WERI-Rb-1 (cell line): ENCODE measurements at regions not wholly inside any gene's neighbourhood (a gene's known extent, or its start where the extent isn't known, plus 50 kb on each side); places are given as distances from the start of the nearest gene placed in this dataset.

Experiments used
- DNase-seq: peaks from one replicate; pipeline ENCODE4 v3.0.0-alpha.2; 2020
- H3K27ac ChIP-seq: fragments of 250-450 bp; sonication (Bioruptor Pico); 2 replicates; pipeline ENCODE4 v1.5.1; 2020; ENCODE audit warnings: mild to moderate bottlenecking, moderate library complexity
- H3K27me3 ChIP-seq: fragments of 250-450 bp; sonication (Bioruptor Pico); 2 replicates; pipeline ENCODE4 v1.5.1; 2021; ENCODE audit warnings: mild to moderate bottlenecking, low read depth, moderate library complexity; ENCODE audit not compliant: insufficient read depth, severe bottlenecking
- H3K36me3 ChIP-seq: fragments of 250-450 bp; sonication (Bioruptor Pico); 2 replicates; pipeline ENCODE4 v1.5.1; 2020; ENCODE audit warnings: mild to moderate bottlenecking, moderate library complexity
- H3K4me3 ChIP-seq: 2 replicates; pipeline ENCODE4 v1.5.1; 2011; ENCODE audit warnings: low read depth, mild to moderate bottlenecking, control low read depth, low read length
- H3K9me3 ChIP-seq: fragments of 250-450 bp; sonication (Bioruptor Pico); 2 replicates; pipeline ENCODE4 v1.5.1; 2021; ENCODE audit warnings: mild to moderate bottlenecking, moderate library complexity; ENCODE audit not compliant: severe bottlenecking
- TF ChIP-seq, protein P1 (sequence below): IDR thresholded peaks from 2 replicates; pipeline ENCODE4 v1.5.1; 2011; ENCODE audit warnings: low read depth, mild to moderate bottlenecking, control low read depth, inconsistent platforms, low read length

GRCh38 chr10:123577921-123578461 lies 88.2 kb upstream of the GPR26 start:
- Histone ChIP-seq H3K27ac (no peak overlapping the region), H3K27me3 (peaks cover 91% of the 10 kb centered on the region), H3K9me3 (no peaks in the 10 kb centered on the region), H3K36me3 (no peaks in the 10 kb centered on the region), H3K4me3 (no peak overlapping the region)
- no peak for DNase-seq
- TF ChIP-seq, protein P1, sequence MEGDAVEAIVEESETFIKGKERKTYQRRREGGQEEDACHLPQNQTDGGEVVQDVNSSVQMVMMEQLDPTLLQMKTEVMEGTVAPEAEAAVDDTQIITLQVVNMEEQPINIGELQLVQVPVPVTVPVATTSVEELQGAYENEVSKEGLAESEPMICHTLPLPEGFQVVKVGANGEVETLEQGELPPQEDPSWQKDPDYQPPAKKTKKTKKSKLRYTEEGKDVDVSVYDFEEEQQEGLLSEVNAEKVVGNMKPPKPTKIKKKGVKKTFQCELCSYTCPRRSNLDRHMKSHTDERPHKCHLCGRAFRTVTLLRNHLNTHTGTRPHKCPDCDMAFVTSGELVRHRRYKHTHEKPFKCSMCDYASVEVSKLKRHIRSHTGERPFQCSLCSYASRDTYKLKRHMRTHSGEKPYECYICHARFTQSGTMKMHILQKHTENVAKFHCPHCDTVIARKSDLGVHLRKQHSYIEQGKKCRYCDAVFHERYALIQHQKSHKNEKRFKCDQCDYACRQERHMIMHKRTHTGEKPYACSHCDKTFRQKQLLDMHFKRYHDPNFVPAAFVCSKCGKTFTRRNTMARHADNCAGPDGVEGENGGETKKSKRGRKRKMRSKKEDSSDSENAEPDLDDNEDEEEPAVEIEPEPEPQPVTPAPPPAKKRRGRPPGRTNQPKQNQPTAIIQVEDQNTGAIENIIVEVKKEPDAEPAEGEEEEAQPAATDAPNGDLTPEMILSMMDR, result no peak

DNA sequence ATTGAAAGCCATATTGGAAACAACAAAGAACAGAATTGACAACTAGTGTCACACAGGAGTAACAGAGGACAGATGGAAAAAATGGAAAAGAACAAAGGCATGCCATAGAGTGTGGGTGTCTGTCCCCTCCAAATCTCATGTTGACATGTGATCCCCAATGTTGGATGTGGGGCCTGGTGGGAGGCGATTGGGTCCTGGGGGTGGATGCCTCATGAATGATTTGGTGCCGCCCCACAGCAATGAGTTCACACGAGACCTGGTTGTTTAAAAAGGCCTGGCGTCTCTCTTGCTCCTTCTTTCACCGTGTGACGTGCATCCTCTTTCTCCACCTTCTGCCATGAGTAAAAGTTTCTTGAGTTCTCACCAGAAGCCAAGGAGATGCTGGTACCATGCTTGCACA lies 87.4 kb upstream of the GPR26 start:
- no peak for DNase-seq
- Histone ChIP-seq H3K27ac (no peak overlapping the region), H3K9me3 (no peaks in the 10 kb centered on the region), H3K4me3 (no peak overlapping the region), H3K27me3 (peaks cover 91% of the 10 kb centered on the region), H3K36me3 (no peaks in the 10 kb centered on the region)
- TF ChIP-seq, protein P1, result no peak

DNA sequence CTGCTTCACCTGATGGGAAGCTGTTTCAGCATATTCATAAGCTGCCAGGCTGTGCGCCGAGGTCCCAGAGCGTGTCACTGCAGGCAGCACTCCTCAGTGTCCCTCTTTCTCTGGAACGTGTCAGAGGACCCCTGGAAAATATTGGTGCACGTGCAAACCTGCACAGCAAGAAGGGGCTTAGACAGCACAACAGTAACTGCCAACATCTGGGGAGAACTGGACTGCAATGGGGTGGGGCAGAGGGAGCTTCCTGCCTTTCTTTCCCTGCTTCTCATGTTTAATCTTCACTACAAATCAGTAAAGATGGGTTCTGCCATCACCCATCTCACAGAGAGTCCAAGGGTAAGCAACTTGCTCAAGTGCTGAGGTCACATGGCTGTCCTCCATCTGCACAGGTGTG lies 86.5 kb upstream of the GPR26 start:
- no peaks in the 10 kb centered on the region for H3K9me3 ChIP-seq
- no peak overlapping the region for H3K27ac ChIP-seq
- TF ChIP-seq, protein P1, result no peak
- peaks cover 93% of the 10 kb centered on the region for H3K27me3 ChIP-seq
- H3K36me3 ChIP-seq, result no peaks in the 10 kb centered on the region
- H3K4me3 ChIP-seq, result no peak overlapping the region
- DNase-seq, result no peak

- no peak overlapping the region for H3K27ac ChIP-seq
- no peak for DNase-seq
- TF ChIP-seq, protein P1, result no peak
These were observed 85.7 kb upstream of the GPR26 start for GRCh38 chr10:123580426-123580825.

DNA sequence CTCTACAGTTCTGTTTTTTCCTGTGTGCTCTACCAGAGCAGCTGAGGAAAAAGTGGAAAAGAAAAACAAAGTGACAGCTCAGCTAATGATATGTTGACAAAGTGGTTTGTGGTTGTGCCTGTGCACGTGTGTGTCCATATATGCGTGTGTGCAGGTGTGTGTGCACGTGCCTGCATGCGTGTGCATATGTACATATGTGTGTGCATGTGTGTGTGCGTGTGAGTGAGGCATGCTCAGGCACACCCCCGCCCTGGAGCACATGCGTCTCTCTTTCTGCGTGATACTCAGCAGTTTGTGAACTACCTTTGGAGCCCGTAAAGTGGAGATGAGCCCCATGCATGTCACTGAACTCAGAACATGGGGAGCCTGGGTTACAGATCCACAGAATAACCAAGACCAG lies 84.5 kb upstream of the GPR26 start:
- no peak overlapping the region for H3K27ac ChIP-seq
- H3K9me3 ChIP-seq, result no peaks in the 10 kb centered on the region
- peaks cover 96% of the 10 kb centered on the region for H3K27me3 ChIP-seq
- no peak overlapping the region for H3K4me3 ChIP-seq
- TF ChIP-seq, protein P1, result no peak
- DNase-seq, result no peak
- H3K36me3 ChIP-seq, result no peaks in the 10 kb centered on the region

More at GRCh38 chr10:123580426-123580825, 85.7 kb upstream of the GPR26 start:
- H3K27me3 ChIP-seq, result peaks cover 93% of the 10 kb centered on the region
- H3K4me3 ChIP-seq, result no peak overlapping the region
- no peaks in the 10 kb centered on the region for H3K9me3 ChIP-seq
- no peaks in the 10 kb centered on the region for H3K36me3 ChIP-seq
